KMS-11 (cell line): ENCODE measurements at regions not wholly inside any gene's neighbourhood (a gene's known extent, or its start where the extent isn't known, plus 50 kb on each side); places are given as distances from the start of the nearest gene placed in this dataset.

Experiments used
- H2AFZ ChIP-seq: fragments of 200-600 bp; sonication (generic); 2 replicates; pipeline ENCODE4 v1.6.1; 2016; ENCODE audit warnings: antibody characterized with exemption, mixed run types, low read depth
- H3K27ac ChIP-seq: fragments of 200-600 bp; sonication (generic); 2 replicates; pipeline ENCODE4 v1.6.1; 2016; ENCODE audit warnings: mild to moderate bottlenecking, mixed run types
- H3K27me3 ChIP-seq: fragments of 200-600 bp; sonication (generic); 2 replicates; pipeline ENCODE4 v1.6.1; 2017; ENCODE audit warnings: mild to moderate bottlenecking, low read depth, mixed run types, moderate library complexity; ENCODE audit not compliant: insufficient read depth
- H3K36me3 ChIP-seq: fragments of 200-600 bp; sonication (generic); 2 replicates; pipeline ENCODE4 v1.6.1; 2017; ENCODE audit warnings: mild to moderate bottlenecking, mixed run types; ENCODE audit not compliant: insufficient read depth
- H3K4me1 ChIP-seq: fragments of 200-600 bp; sonication (generic); 2 replicates; pipeline ENCODE4 v1.6.1; 2016; ENCODE audit warnings: mild to moderate bottlenecking, low read depth, mixed run types; ENCODE audit not compliant: poor library complexity, severe bottlenecking
- H3K4me2 ChIP-seq: fragments of 200-600 bp; sonication (generic); 2 replicates; pipeline ENCODE4 v1.7.0; 2016; ENCODE audit warnings: mild to moderate bottlenecking, mixed run types
- H3K4me3 ChIP-seq: fragments of 200-600 bp; sonication (generic); IDR thresholded peaks from 2 replicates; pipeline ENCODE4 v1.6.1; 2017; ENCODE audit warnings: low read depth, low read length, mixed read lengths; ENCODE audit not compliant: insufficient read depth
- H3K79me2 ChIP-seq: fragments of 200-600 bp; sonication (generic); 2 replicates; pipeline ENCODE4 v1.6.1; 2016; ENCODE audit warnings: low read depth, mixed run types; ENCODE audit not compliant: insufficient read depth
- H3K9ac ChIP-seq: fragments of 200-600 bp; sonication (generic); 2 replicates; pipeline ENCODE4 v1.6.1; 2016; ENCODE audit warnings: mild to moderate bottlenecking, mixed run types
- H4K20me1 ChIP-seq: fragments of 200-600 bp; sonication (generic); 2 replicates; pipeline ENCODE4 v1.6.1; 2016; ENCODE audit warnings: mild to moderate bottlenecking, mixed run types; ENCODE audit not compliant: insufficient read depth
- CTCF ChIP-seq: fragments of 200-600 bp; sonication (generic); conservative IDR thresholded peaks from 2 replicates; pipeline ENCODE4 v1.6.1; 2017; ENCODE audit warnings: low read depth, mild to moderate bottlenecking, antibody characterized with exemption, low read length, moderate library complexity, mixed read lengths

GRCh38 chr5:15286650-15287049 lies 213.3 kb upstream of the FBXL7 start:
- H2AFZ ChIP-seq: no peak overlapping the region
- no peaks in the 10 kb centered on the region for H3K79me2 ChIP-seq
- no peaks in the 10 kb centered on the region for H3K27me3 ChIP-seq
- no peaks in the 10 kb centered on the region for H3K36me3 ChIP-seq
- no peaks in the 10 kb centered on the region for H4K20me1 ChIP-seq
- H3K4me1 ChIP-seq: no peaks in the 10 kb centered on the region
- no peak overlapping the region for H3K9ac ChIP-seq
- no peak overlapping the region for H3K4me2 ChIP-seq
- H3K27ac ChIP-seq: no peak overlapping the region
- TF ChIP-seq CTCF: no peak; the same call in 1 of the 2 replicates
- H3K4me3 ChIP-seq: no peak overlapping the region

- no peaks in the 10 kb centered on the region for H3K79me2 ChIP-seq
- no peak overlapping the region for H3K4me3 ChIP-seq
- H4K20me1 ChIP-seq: no peaks in the 10 kb centered on the region
- H3K4me2 ChIP-seq: no peak overlapping the region
- no peak overlapping the region for H3K9ac ChIP-seq
- no peak overlapping the region for H2AFZ ChIP-seq
- H3K27me3 ChIP-seq: no peaks in the 10 kb centered on the region
- no peak overlapping the region for H3K27ac ChIP-seq
- H3K4me1 ChIP-seq: no peaks in the 10 kb centered on the region
- H3K36me3 ChIP-seq: no peaks in the 10 kb centered on the region
- no peak for TF ChIP-seq CTCF
These were observed 213.9 kb upstream of the FBXL7 start for GRCh38 chr5:15285901-15286583.

GRCh38 chr5:15284706-15285105 lies 215.3 kb upstream of the FBXL7 start:
- no peak for TF ChIP-seq CTCF
- Histone ChIP-seq H3K4me2 (no peak overlapping the region), H3K9ac (no peak overlapping the region), H3K36me3 (no peaks in the 10 kb centered on the region), H3K79me2 (no peaks in the 10 kb centered on the region), H3K27ac (no peak overlapping the region), H2AFZ (no peak overlapping the region), H3K27me3 (no peaks in the 10 kb centered on the region), H3K4me3 (no peak overlapping the region), H3K4me1 (no peaks in the 10 kb centered on the region), H4K20me1 (no peaks in the 10 kb centered on the region)

- Histone ChIP-seq H3K27ac (no peak overlapping the region), H4K20me1 (no peaks in the 10 kb centered on the region), H3K79me2 (no peaks in the 10 kb centered on the region), H3K27me3 (no peaks in the 10 kb centered on the region), H2AFZ (no peak overlapping the region), H3K4me1 (no peaks in the 10 kb centered on the region), H3K4me3 (no peak overlapping the region), H3K9ac (no peak overlapping the region), H3K36me3 (no peaks in the 10 kb centered on the region), H3K4me2 (no peak overlapping the region)
- no peak for TF ChIP-seq CTCF
These were observed 216.9 kb upstream of the FBXL7 start for GRCh38 chr5:15283076-15283475.
